Central memory CD8-positive, alpha-beta T cell (primary cell): ENCODE measurements at regions not wholly inside any gene's neighbourhood (a gene's known extent, or its start where the extent isn't known, plus 50 kb on each side); places are given as distances from the start of the nearest gene placed in this dataset.

ENCODE experiments used
- ATAC-seq: fragments of 150-1000 bp; cut with Tn5 transposase; replicated peaks from 2 replicates; pipeline ENCODE4 v1.10.0; 2022; ENCODE audit warnings: mild to moderate bottlenecking, moderate FRiP score, moderate number of reproducible peaks; ENCODE audit not compliant: poor library complexity, severe bottlenecking; ENCODE audit errors: extremely low read depth
- DNase-seq, 2 donors: peaks; one replicate each; pipeline ENCODE4 v3.0.0; 2021; ENCODE audit warnings: low spot score in 2 of 2
- H3K27ac Mint-ChIP-seq: one replicate; pipeline ENCODE4 v1.8.0; 2022; ENCODE audit warnings: low read depth, mild to moderate bottlenecking, moderate library complexity, mixed read lengths
- H3K27me3 Mint-ChIP-seq: one replicate; pipeline ENCODE4 v1.8.0; 2022; ENCODE audit warnings: mixed read lengths
- H3K36me3 Mint-ChIP-seq: one replicate; pipeline ENCODE4 v1.8.0; 2022; ENCODE audit warnings: mild to moderate bottlenecking, moderate library complexity, mixed read lengths; ENCODE audit not compliant: insufficient read depth
- H3K4me1 Mint-ChIP-seq: one replicate; pipeline ENCODE4 v1.8.0; 2022; ENCODE audit warnings: mixed read lengths
- H3K4me3 Mint-ChIP-seq: one replicate; pipeline ENCODE4 v1.8.0; 2022; ENCODE audit warnings: mild to moderate bottlenecking, moderate library complexity, mixed read lengths
- H3K9me3 Mint-ChIP-seq: one replicate; pipeline ENCODE4 v1.8.0; 2022; ENCODE audit warnings: mixed read lengths

DNA sequence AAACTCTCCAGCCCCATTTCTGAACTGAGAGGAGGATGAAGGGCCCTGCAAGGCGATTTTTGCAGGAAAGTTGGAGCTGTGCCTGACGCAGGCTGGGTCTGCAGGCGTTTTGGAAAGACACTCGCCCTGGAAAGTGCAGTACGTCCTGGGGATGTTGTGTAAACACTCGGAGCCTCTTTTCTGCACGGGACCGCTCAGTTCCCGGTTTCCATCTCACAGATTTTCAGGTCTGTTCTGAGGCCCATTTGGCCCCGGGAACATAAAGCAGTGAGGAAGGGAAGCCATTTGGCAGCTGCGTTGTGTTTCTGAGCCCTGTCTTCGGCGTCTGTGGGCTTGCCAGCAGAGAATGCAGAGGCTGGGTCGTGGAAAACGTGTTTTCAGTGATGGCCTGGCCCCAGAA lies 655.0 kb upstream of the MGMT start:
- Mint-ChIP-seq H3K4me3 (no peak overlapping the region), H3K27me3 (no peaks in the 10 kb centered on the region), H3K27ac (no peak overlapping the region), H3K4me1 (no peaks in the 10 kb centered on the region), H3K9me3 (peaks cover 11% of the 10 kb centered on the region), H3K36me3 (no peaks in the 10 kb centered on the region)
- DNase-seq (no peak), ATAC-seq (no peak)

DNA sequence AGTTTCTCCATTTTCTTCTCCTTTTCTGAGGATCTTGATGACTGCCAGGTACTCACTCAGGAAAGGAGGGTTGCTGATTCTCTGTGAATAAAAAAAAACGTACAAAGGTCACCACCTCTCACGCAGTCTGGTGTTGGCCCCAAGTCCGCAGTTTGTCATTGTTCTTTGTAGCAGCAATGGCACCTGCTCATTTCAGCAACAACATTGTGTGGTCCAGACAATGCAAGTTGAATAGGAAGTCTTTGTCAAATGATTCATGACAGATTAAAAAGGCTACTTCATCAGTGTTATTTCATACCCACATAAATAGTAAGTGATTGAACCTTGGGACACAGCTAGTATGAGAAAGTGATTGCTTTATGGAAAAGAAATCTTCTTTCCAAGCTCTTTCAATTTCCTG lies 653.5 kb upstream of the MGMT start:
- Mint-ChIP-seq H3K27ac (no peak overlapping the region), H3K4me3 (no peak overlapping the region), H3K27me3 (no peaks in the 10 kb centered on the region), H3K36me3 (no peaks in the 10 kb centered on the region), H3K9me3 (peaks cover 11% of the 10 kb centered on the region), H3K4me1 (no peaks in the 10 kb centered on the region)
- DNase-seq = no peak
- ATAC-seq = no peak

DNA sequence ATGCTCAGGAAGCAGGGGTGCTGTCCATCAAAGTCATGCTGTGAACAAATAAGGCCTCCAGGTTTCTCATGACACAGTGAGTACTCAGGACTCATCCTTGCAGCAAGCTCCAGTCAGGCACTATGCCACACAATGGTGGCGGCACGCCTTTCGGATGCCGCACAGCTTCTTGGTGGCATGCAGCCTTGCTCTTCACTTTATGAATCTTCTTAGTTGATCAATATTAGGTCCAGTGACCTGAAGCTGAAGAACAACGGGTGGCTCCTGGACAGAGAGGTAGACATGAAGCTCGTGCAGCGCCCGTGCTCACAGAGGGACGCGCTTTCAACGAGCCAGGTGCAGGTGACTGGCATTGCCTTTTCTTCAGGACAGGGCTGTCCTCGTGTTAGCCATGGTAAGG lies 653.0 kb upstream of the MGMT start:
- H3K27me3 Mint-ChIP-seq = no peaks in the 10 kb centered on the region
- peaks cover 11% of the 10 kb centered on the region for H3K9me3 Mint-ChIP-seq
- DNase-seq (no peak), ATAC-seq (no peak)
- no peak overlapping the region for H3K4me3 Mint-ChIP-seq
- no peaks in the 10 kb centered on the region for H3K4me1 Mint-ChIP-seq
- no peak overlapping the region for H3K27ac Mint-ChIP-seq
- H3K36me3 Mint-ChIP-seq = no peaks in the 10 kb centered on the region

DNA sequence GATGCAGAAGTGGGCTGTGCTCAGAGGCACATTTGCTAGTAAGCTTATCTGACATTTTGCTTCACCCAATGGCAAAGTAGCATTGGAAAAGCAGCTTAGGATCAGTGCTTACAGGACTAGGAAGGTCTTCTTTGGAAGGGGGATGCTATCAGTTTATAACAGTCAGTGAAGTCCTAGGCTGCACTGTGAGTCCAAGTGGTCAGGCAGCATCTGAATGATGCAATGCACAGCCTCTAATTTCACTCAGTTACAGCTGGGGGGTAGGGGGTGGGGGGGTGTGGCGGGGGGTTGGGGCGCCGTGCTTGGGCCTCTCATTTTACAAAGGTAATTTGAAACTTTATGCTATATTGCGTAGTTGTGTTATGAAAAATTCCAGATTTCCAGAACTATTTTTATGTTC lies 652.3 kb upstream of the MGMT start:
- Mint-ChIP-seq H3K4me3 (no peak overlapping the region), H3K9me3 (peaks cover 7% of the 10 kb centered on the region), H3K27ac (no peak overlapping the region), H3K36me3 (no peaks in the 10 kb centered on the region), H3K27me3 (no peaks in the 10 kb centered on the region), H3K4me1 (no peaks in the 10 kb centered on the region)
- DNase-seq (no peak), ATAC-seq (no peak)

DNA sequence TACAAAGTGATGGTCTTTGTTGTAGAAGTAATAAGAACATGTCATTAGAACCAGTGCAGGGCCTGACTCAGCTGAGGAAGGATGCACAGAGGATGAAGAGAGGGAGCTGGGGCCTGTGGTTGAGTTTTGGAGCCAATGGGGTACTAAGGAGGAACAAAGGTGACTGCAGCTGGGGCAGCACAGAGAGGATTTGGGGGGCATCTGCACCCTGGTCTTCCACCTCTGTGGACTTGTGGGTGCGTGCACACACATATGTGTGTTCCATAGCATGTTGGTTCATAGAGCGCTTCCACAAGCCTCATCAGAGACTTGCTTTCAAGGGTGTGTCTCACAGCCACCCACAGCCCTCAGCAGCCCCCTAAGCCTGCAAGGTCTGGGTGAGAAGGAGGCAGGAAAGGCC lies 650.3 kb upstream of the MGMT start:
- no peaks in the 10 kb centered on the region for H3K4me1 Mint-ChIP-seq
- DNase-seq (no peak), ATAC-seq (no peak)
- H3K27me3 Mint-ChIP-seq = no peaks in the 10 kb centered on the region
- H3K27ac Mint-ChIP-seq = no peak overlapping the region
- peaks cover 7% of the 10 kb centered on the region for H3K9me3 Mint-ChIP-seq
- H3K4me3 Mint-ChIP-seq = no peak overlapping the region
- H3K36me3 Mint-ChIP-seq = no peaks in the 10 kb centered on the region

DNA sequence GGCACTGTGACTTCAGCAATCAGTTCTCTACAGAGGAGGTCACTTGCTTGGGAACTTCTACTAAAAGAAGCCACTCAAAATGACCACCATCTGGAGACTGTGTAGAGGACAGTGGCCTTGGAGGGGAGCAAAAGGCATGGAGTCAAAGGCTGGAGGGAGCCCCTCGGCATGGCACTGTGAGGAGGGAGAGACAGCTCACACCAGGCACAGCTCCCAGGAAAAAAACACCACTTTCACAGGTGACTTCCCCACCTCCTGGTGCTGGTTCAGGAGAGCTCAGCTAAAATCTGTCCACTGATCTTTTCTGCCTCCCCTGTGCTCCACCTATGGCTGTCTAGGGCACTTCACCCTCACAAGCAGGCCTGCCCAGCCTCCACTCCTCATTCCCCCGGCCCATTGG lies 649.4 kb upstream of the MGMT start:
- H3K4me3 Mint-ChIP-seq = no peak overlapping the region
- H3K27me3 Mint-ChIP-seq = peaks cover under 1% of the 10 kb centered on the region
- H3K27ac Mint-ChIP-seq = no peak overlapping the region
- H3K4me1 Mint-ChIP-seq = no peaks in the 10 kb centered on the region
- DNase-seq (no peak), ATAC-seq (no peak)
- no peaks in the 10 kb centered on the region for H3K36me3 Mint-ChIP-seq
- H3K9me3 Mint-ChIP-seq = peaks cover 7% of the 10 kb centered on the region

DNA sequence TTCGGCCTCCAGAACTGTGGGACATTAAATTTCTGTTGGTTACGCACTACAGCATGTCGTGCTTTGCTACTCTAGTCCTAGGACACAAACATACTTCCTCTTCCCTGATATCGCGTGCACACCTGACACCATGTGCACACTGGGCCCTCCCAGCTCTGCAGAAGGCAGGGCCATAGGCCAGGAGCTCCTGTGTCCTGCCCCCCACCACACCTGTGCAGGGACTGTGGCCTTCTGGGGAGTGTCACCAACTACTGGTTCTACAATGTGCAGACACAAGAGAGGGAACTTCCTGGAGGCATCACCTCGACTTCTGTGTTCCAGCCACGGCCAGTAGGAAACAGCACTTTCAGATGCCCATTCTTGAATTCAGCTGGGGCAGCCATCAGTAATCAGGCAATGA lies 646.4 kb upstream of the MGMT start:
- no peak for ATAC-seq
- no peaks in the 10 kb centered on the region for H3K36me3 Mint-ChIP-seq
- H3K4me3 Mint-ChIP-seq = no peak overlapping the region
- H3K9me3 Mint-ChIP-seq = peaks cover 7% of the 10 kb centered on the region
- peaks cover 9% of the 10 kb centered on the region for H3K27me3 Mint-ChIP-seq
- no peaks in the 10 kb centered on the region for H3K4me1 Mint-ChIP-seq
- no peak for DNase-seq
- no peak overlapping the region for H3K27ac Mint-ChIP-seq

DNA sequence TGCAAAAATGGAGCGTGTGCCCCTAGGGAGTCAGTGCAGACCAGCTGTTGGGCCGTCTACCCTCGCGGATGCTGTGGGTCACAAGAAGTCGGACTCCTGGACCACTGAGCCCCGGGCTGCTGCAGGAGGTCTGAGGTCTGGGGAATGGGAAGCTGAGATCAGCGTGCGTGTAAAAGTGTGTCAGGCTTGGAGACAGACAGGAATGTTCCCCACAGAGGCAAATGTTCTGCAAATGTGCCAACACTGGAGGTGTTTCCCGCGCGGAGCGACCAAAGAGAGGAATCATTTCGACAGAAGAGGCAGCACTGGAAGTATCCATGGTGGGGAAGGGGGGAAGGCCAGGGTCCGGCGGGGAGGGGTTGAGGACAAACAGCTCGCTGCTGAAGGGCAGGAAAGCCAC lies 643.8 kb upstream of the MGMT start:
- Mint-ChIP-seq H3K4me1 (no peaks in the 10 kb centered on the region), H3K36me3 (no peaks in the 10 kb centered on the region)
- ATAC-seq = no peak

DNA sequence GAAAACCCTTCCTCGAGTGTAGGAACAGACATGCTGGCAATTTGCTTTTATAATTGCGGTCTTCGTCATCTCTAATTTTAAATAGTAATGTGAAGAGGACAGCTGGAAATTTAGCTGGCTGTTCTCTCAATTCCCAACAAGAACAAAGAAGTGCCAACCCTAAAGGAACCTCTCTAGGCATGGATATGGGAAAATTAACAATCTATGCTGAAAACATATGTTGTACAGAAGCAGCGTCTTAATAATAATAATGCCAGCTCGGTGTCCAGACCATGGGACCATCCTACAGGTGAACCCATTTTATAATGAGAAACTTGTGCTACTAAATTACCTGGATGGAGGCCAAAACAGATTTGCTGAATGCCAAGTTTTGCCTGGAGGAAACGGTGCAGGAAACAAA lies 641.4 kb upstream of the MGMT start:
- Mint-ChIP-seq H3K4me1 (no peaks in the 10 kb centered on the region), H3K27me3 (peaks cover 9% of the 10 kb centered on the region), H3K36me3 (no peaks in the 10 kb centered on the region), H3K4me3 (no peak overlapping the region), H3K27ac (no peak overlapping the region), H3K9me3 (no peaks in the 10 kb centered on the region)
- DNase-seq = no peak
- ATAC-seq = no peak

More for the DNA sequence above, 643.8 kb upstream of the MGMT start:
- Mint-ChIP-seq H3K9me3 (no peaks in the 10 kb centered on the region), H3K27ac (no peak overlapping the region), H3K4me3 (no peak overlapping the region), H3K27me3 (peaks cover 9% of the 10 kb centered on the region)
- no peak for DNase-seq

DNA sequence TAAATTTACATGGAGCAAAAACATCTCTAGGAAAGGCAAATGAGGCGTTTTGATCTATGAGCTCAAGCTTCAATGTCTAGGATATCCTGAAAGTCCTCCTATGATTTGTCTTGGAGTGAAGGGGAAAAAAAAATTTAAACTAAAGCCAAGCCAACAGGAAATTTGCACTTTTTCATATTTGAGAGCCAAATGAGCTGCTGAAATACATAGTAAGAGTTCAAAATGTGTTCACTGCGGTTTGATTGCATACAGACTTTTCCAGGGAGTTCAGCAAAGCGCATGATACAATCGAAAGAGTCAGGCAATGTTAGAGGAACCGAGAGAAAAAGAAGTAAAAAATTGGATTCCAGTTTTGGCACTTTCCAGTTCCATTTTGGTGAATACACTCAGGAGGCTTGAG lies 633.4 kb upstream of the MGMT start:
- no peak for DNase-seq
- Mint-ChIP-seq H3K9me3 (no peaks in the 10 kb centered on the region), H3K4me1 (no peaks in the 10 kb centered on the region), H3K36me3 (no peaks in the 10 kb centered on the region), H3K27me3 (no peaks in the 10 kb centered on the region), H3K4me3 (no peak overlapping the region), H3K27ac (no peak overlapping the region)
- ATAC-seq = no peak

DNA sequence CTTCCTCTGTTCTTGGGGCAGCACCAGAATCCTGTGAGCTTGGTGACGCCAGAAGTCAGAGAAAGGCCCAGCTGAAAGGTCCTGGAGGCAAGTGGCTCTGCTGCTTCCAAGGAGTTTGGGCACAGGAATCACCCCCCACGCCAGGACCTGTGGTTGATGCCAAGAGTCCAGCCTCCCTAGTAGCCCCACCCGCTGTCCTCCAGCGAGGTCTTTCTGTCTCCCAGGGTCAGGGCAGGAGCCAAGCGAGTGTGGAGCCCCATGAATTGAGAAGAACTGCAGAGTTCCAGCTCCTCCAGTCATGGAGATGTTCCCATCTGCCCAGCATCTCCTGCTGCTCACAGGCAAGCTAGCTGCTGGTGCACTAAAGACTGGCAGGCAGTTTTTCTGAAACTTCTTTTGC lies 631.7 kb upstream of the MGMT start:
- Mint-ChIP-seq H3K36me3 (no peaks in the 10 kb centered on the region), H3K27ac (no peak overlapping the region), H3K27me3 (no peaks in the 10 kb centered on the region), H3K4me1 (no peaks in the 10 kb centered on the region), H3K9me3 (no peaks in the 10 kb centered on the region), H3K4me3 (no peak overlapping the region)
- no peak for ATAC-seq
- no peak for DNase-seq

DNA sequence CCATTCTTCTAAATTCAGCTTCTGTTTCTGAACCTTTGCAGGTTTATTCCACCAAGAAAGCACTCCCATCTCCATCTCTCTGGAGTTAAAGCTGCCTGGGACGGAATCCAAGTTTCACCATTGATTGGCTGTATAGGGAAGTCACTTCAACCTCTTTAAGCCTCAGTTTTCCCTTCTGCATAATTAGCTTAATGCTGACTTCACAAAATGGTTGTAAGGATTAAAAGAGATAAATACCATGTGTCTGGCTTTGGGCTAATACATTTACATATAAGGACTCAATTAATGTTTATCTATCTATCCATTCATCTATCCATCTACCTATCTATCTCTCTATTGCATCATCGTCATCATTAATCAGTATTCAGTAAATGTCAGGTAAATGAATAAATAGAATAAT lies 629.6 kb upstream of the MGMT start:
- H3K4me1 Mint-ChIP-seq = no peaks in the 10 kb centered on the region
- no peak for DNase-seq
- no peaks in the 10 kb centered on the region for H3K9me3 Mint-ChIP-seq
- H3K27me3 Mint-ChIP-seq = no peaks in the 10 kb centered on the region
- H3K27ac Mint-ChIP-seq = no peak overlapping the region
- H3K36me3 Mint-ChIP-seq = no peaks in the 10 kb centered on the region
- ATAC-seq = no peak
- no peak overlapping the region for H3K4me3 Mint-ChIP-seq

DNA sequence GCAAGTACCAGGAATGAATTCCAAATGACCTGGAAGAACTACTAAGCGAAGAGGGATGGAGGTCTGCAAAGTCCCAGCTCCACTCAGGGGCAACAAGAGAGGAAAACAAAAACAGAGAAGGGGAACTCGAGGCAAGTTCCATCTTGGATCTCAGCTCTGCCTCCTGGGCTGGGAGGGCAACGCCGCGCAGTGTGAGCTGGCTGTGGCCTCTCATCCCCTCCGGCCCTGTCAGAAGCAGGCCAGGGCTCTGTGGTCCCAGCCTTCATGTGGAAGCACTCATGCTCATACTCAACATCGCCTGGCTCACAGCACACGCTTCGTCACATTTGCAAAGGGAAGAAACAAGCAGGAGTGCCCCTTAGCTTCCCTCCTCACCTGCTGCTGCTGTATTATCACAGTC lies 627.9 kb upstream of the MGMT start:
- Mint-ChIP-seq H3K9me3 (no peaks in the 10 kb centered on the region), H3K27me3 (no peaks in the 10 kb centered on the region), H3K27ac (no peak overlapping the region), H3K4me1 (no peaks in the 10 kb centered on the region), H3K36me3 (no peaks in the 10 kb centered on the region), H3K4me3 (no peak overlapping the region)
- no peak for ATAC-seq
- DNase-seq = no peak

DNA sequence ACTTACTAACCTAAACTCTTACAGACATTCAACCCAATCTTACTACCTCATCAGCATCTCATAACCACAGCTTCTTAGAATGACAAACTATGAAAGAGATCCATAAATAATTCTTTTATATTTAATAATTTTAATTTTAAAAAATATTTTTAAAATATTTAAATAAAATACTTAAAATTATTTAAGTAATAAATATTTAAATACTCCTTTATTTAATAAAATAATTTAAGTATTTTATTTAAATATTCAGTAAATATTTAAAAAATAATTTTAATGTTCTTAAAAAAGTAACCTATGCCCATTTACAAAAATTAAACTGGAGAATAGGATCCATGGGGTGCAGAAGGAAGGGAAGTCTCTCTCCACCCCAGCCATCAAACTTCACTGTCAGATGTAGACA lies 627.3 kb upstream of the MGMT start:
- H3K27ac Mint-ChIP-seq = no peak overlapping the region
- DNase-seq (no peak), ATAC-seq (no peak)
- H3K36me3 Mint-ChIP-seq = no peaks in the 10 kb centered on the region
- H3K4me1 Mint-ChIP-seq = no peaks in the 10 kb centered on the region
- no peak overlapping the region for H3K4me3 Mint-ChIP-seq
- H3K9me3 Mint-ChIP-seq = no peaks in the 10 kb centered on the region
- no peaks in the 10 kb centered on the region for H3K27me3 Mint-ChIP-seq
